ENCODE measurements at regions not wholly inside any gene's neighbourhood (a gene's known extent, or its start where the extent isn't known, plus 50 kb on each side); places are given as distances from the start of the nearest gene placed in this dataset.

DNA sequence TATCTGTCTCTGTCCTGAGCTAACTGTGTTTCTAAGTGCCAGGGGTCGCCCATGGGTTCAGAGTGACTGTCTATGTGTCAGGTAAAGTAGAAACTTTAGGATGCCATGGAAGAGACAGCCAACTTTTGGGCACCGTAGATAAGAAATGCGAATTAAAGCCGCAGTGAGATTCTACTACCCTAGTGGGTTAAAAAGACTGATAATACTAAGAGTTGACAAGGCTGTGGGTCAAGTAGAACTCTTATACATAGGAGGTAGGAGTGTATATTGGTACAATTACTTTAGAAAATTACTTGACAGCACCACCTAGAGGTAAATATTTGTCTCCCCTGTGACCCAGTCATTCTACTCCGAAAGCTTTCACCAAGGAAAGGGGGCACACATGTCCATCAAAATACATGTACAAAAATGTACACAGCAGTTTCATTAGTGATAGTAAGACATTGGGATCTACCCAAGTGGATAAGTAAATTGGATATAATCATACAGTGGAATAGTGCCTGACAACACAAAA is 371.3 kb downstream of the SLC4A3 start:
- FAIRE-seq (no peak), DNase-seq (ENCODE audit: insufficient read length, low spot score) (no peak)
- TF ChIP-seq, protein P1, sequence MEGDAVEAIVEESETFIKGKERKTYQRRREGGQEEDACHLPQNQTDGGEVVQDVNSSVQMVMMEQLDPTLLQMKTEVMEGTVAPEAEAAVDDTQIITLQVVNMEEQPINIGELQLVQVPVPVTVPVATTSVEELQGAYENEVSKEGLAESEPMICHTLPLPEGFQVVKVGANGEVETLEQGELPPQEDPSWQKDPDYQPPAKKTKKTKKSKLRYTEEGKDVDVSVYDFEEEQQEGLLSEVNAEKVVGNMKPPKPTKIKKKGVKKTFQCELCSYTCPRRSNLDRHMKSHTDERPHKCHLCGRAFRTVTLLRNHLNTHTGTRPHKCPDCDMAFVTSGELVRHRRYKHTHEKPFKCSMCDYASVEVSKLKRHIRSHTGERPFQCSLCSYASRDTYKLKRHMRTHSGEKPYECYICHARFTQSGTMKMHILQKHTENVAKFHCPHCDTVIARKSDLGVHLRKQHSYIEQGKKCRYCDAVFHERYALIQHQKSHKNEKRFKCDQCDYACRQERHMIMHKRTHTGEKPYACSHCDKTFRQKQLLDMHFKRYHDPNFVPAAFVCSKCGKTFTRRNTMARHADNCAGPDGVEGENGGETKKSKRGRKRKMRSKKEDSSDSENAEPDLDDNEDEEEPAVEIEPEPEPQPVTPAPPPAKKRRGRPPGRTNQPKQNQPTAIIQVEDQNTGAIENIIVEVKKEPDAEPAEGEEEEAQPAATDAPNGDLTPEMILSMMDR (IDR thresholded peaks at IDR 0.05; ENCODE audit: insufficient read depth, missing control alignments), result no peak

DNA sequence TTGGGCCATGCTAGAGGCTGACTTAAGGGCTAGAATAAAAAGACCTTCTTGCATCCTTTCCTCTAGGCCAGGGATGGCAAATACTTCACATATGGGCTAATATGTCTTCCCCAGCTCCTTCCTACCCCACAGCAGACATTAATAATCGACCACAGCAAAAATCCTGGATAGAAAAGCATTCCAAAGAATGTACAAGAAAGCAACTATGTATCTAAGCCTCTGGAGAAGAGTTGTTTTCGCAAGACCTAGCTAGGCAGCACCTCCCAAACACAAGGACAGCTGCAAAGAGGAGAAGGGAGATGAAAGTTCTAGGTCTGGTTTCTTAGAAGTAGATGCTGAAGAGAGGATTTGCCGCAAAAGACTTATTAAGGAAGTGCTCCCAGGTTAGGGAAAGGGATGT is 372.6 kb downstream of the SLC4A3 start:
- TF ChIP-seq, protein P1 (IDR thresholded peaks at IDR 0.05; ENCODE audit: insufficient read depth, missing control alignments), result no peak
- no peak for DNase-seq (ENCODE audit: insufficient read length, low spot score)
- FAIRE-seq, result no peak

DNA sequence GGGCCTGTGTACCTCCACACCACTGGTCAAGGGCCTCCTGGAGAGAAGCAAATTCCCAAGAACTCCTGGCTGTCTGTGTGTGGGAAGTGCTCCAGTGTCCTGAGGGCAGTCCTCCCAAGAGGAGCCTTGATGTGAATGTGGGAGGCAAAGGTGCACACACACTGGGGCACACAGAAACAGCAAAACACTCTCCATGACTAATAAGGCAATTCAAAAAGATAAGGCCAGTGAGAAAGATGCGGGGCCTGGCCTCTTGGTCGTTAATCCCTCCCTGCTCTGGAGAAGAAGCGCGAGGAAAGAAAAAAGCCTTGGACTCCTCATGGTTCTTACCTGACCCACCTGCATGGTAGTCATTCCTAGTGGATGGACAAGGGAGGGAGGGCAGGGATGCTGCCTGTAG is 373.2 kb downstream of the SLC4A3 start:
- FAIRE-seq (no peak), DNase-seq (ENCODE audit: insufficient read length, low spot score) (no peak)
- TF ChIP-seq, protein P1 (IDR thresholded peaks at IDR 0.05; ENCODE audit: insufficient read depth, missing control alignments), result no peak

DNA sequence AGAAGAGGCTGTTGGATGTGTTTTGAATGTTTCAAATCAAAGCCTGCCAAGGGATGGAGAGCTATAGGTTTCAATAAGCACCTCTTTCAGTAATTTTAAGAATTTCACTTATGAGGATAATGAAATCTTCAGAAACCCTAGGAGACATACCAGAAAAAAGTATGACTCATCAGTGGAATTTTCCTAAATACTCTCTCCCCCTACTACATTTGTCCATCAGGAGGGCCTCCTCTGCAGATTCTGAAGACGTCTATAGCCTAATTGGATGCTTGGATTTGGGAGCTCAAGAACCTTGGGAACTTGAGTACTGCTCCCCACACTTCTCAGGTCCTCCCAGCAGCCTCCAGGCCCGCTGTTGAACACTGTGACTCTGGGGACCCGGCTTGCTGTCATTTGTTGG is 374.3 kb downstream of the SLC4A3 start:
- no peak for FAIRE-seq
- no peak for DNase-seq (ENCODE audit: insufficient read length, low spot score)
- TF ChIP-seq, protein P1 (IDR thresholded peaks at IDR 0.05; ENCODE audit: insufficient read depth, missing control alignments), result no peak

DNA sequence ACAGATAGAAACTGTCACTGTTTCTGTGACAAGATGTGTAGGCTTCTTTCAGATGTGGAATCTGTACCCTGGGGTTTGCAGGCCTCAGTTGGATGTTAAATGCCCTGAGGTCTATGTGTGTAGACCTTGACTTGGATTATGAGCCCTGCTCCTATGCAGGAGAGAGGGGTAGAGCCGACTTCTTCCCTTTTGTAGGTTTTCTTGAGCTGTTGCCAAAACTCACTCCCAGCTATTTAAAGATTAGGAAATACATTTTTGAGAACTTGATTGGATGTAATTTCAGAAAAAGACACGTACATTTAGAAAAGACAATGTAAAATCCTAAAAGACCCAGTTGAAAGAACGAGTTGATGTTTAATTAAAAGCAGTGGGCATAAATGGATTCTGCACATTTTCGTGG is 374.8 kb downstream of the SLC4A3 start:
- no peak for FAIRE-seq
- TF ChIP-seq, protein P1 (IDR thresholded peaks at IDR 0.05; ENCODE audit: insufficient read depth, missing control alignments), result no peak
- no peak for DNase-seq (ENCODE audit: insufficient read length, low spot score)

DNA sequence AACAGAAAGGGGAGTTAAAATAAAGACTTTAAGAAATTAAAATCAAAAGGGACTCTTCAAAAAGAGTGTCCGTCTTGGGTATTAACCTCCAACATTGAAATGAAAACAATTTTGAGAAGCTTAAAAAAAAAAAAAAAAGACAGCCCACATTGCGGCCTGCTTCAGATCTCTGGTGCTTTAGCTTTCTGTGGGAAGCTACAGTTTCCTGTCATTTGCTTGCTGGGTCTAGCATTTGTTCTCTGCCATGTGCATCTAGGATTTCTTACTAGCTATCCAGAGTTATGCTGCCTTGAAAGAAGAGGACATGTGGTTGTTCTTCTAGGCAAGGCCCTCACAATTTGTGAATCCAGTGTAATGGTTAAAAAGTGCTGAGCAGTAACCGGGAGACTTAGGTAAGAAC is 375.3 kb downstream of the SLC4A3 start:
- no peak for FAIRE-seq
- DNase-seq (ENCODE audit: insufficient read length, low spot score), result no peak
- TF ChIP-seq, protein P1 (IDR thresholded peaks at IDR 0.05; ENCODE audit: insufficient read depth, missing control alignments), result no peak

DNA sequence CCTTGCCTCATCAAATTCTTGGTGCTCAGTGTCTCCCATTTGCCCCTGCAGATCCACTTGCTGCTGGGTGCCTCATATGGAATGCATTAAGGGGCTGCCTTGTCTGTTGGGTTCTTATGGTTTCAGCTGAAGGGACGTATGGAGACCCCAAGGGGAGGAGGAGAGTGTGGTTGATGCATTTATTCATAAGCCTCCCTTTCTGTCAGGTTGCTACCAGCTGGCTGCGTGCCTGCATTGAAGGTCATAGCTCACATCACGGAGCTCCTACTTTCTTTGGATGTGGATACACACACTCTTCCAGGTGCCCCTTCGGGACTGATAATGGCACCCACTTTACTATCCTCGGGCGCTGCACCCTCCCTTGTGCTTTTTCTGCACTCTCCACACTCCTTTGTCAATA is 377.9 kb downstream of the SLC4A3 start:
- no peak for FAIRE-seq
- TF ChIP-seq, protein P1 (IDR thresholded peaks at IDR 0.05; ENCODE audit: insufficient read depth, missing control alignments), result no peak
- DNase-seq (ENCODE audit: insufficient read length, low spot score), result no peak
